GM12873 (cell line): ENCODE measurements at regions not wholly inside any gene's neighbourhood (a gene's known extent, or its start where the extent isn't known, plus 50 kb on each side); places are given as distances from the start of the nearest gene placed in this dataset.

Experiments
- TF ChIP-seq, protein P1 (sequence below): IDR thresholded peaks from 2 replicates; pipeline ENCODE4 v1.5.1; 2012; ENCODE audit warnings: low read depth, mild to moderate bottlenecking, moderate library complexity, low read length, control low read depth; ENCODE audit not compliant: insufficient read depth; ENCODE audit errors: missing control alignments

DNA sequence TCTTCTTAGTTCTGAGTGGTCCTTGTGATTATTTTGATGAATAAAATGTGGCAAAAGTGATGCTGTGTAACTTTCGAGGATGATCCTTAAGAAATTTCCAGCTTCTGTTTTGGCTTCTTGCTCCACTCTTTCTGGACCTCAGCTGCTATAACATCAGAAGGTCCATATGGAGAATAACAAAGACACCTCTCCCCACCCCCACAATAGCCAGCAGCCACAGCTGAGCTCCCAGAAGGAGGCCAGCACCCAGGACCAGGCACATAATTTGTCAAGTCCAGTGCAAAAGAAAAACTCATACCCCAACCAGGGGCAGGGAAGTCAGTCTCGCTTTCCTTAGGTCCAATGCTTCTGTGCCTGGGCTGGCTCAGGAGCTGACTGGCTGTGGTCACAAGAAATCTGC lies 357.6 kb downstream of the RFC3 start:
- TF ChIP-seq, protein P1, sequence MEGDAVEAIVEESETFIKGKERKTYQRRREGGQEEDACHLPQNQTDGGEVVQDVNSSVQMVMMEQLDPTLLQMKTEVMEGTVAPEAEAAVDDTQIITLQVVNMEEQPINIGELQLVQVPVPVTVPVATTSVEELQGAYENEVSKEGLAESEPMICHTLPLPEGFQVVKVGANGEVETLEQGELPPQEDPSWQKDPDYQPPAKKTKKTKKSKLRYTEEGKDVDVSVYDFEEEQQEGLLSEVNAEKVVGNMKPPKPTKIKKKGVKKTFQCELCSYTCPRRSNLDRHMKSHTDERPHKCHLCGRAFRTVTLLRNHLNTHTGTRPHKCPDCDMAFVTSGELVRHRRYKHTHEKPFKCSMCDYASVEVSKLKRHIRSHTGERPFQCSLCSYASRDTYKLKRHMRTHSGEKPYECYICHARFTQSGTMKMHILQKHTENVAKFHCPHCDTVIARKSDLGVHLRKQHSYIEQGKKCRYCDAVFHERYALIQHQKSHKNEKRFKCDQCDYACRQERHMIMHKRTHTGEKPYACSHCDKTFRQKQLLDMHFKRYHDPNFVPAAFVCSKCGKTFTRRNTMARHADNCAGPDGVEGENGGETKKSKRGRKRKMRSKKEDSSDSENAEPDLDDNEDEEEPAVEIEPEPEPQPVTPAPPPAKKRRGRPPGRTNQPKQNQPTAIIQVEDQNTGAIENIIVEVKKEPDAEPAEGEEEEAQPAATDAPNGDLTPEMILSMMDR = no peak

DNA sequence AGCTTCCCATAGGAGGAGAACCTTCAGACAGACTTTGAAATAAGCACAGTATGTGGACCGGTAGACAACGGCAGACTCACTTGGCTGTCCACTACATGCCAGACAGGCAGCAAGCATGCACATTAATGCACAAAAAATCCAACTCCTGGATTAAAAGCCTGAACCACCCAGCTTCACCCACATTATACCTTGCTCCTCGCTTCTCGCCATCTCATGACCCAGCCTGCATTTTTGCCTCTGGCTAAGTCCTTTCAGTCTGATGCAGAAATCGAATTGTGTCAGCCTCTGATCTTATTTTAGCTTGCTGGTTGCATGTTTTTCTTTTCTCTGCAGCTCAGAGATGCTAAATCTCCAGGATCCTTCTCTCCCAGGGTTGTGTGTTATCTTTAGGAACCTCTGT lies 358.7 kb downstream of the RFC3 start:
- TF ChIP-seq, protein P1 = no peak

DNA sequence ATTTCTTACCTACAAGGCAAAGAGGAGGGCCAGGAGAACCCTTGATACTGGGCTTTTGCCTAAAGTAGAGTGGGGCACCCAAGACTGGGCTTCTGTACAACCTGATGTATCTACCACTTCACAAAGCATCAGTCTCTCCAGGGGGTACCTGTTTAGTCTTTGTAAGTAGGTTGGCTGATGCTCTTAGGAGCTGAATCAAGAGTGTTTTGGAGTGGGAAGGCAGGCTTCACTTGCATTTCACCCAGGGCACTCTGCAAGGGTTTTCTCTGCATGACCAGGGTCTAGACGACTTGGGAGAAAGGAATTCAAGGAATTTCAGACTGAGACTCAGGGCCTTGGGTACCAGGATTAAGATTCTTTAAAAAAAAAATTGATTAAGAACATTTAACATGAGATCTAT lies 361.5 kb downstream of the RFC3 start:
- TF ChIP-seq, protein P1 = no peak

DNA sequence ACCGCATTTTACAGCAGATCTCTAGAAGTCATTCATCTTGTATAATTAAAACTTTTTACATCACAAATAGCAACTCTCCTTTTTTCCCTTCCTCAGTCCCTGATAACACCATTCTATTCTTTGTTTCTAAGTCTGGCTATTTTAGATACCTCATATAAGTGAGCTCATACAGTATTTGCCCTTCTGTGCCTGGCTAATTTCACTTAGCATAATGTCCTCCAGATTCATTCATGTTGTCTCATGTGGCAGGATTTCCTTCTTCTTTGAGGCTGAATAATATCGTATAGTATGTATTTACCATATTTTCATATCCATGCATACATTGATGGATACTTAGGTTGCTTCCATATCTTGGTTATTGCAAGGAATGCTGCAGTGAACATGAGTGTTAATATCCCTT lies 362.0 kb downstream of the RFC3 start:
- TF ChIP-seq, protein P1 = no peak

DNA sequence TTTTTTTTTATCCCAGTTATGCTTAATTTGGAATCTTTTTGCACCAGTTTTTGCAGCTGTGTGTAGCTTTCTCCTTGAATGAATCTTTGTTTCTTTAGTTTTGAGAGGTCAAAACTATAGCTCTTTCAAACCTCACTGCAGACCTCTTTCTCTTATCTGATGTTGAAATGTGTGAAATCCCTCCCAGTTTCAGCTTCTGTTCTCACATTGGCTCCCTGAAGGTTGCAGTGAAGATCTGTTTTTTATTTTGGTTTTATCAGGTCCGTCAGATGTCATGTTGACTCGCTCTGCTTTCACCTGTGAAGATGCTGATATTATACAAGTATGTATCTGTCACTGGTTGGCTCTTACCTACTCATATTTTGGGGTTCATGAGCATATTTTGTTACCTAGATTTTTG lies 372.0 kb downstream of the RFC3 start:
- TF ChIP-seq, protein P1 = no peak

DNA sequence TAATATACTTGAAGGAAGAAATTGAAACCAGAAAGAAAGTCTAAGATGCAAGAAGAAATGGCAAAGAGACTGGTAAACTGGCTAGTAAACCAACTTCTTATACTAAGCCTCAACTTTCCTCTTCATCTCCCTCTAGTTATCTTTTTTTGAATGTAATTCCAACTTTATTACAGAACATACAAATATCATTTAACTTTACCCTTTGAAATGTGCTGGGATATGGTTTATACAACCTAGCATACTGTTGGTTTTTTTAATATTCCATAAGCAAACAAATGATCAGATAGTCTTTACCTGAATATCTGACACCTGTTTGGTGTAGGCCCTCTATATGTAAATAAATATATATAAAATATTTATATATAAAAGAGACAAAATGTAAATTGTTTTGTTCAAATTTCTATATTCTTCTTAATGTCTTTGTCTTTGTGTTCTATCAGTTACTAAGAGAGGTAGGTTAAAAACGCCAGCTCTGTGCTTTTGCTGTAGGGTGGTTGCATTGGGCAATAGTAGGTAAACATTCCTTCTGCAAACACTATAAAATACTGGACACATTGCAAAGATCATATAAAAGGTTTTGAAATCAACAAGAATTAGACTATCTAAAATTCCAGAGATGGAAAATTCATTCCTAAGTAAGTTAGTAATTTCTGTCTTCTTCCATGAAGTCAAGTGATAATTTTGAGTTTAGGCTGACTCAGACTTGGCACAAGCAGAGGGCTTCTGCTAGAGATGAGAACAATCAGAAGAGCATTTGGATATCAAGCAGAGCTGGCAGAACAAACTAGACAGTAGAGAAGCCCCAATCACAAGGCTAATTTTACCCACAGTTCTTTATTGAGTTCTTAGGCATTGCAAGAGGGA lies 383.3 kb downstream of the RFC3 start:
- TF ChIP-seq, protein P1 = no peak

DNA sequence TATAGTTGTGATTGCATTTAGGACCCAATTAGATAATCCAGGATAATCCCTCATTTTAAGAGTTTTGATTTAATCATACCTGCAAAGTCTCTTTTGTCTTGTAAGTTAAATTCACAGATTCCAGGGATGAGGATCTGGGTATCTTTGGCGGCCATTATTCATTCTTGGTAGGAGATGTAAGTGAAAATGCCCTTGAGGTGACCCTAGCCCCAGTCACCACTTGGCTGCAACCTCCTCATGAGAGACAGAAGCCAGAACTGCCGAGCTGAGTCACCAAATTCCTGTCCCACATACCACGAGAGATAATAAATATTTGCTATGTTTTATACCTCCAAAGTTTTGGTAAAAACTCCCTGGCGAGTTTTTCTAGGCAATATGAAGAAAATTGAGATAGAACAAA lies 389.4 kb downstream of the RFC3 start:
- TF ChIP-seq, protein P1 = no peak
